SK-N-MC (cell line): ENCODE measurements at regions not wholly inside any gene's neighbourhood (a gene's known extent, or its start where the extent isn't known, plus 50 kb on each side); places are given as distances from the start of the nearest gene placed in this dataset.

Experiments used
- EZH2 ChIP-seq: fragments of 200-600 bp; sonication (generic); IDR thresholded peaks from one replicate; pipeline ENCODE4 v1.6.1; 2017; ENCODE audit warnings: antibody characterized with exemption
- FOXP2 ChIP-seq: optimal IDR thresholded peaks from 2 replicates; pipeline ENCODE3; 2011; ENCODE audit warnings: mild to moderate bottlenecking, moderate library complexity; ENCODE audit not compliant: insufficient read depth; ENCODE audit errors: extremely low read length, control extremely low read depth
- POLR2AphosphoS5 ChIP-seq: IDR thresholded peaks from 2 replicates; pipeline ENCODE4 v1.6.1; 2012; ENCODE audit warnings: mild to moderate bottlenecking, low read depth, low read length, borderline replicate concordance

DNA sequence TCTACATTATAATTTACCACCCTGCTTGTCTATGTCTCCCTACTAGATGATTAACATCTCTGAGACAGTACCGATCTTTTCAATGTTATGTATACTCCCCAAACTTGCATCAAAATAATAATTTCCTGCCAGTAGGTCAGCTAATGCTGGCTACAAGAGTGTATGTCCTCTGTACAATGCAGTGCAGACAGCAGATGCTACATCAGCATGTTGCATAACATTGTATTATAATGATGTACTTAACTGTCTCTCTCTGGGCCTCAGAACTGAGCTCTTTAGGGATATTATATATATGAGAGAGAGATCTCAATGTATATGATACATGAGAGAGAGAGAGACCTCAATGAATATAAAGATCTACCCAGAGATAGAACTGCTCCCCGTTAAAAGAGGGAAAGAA lies 456.6 kb downstream of the SHQ1 start:
- TF ChIP-seq EZH2 = no peak
- TF ChIP-seq POLR2AphosphoS5 = no peak
- no peak for TF ChIP-seq FOXP2
